WTC11 (cell line): ENCODE measurements at regions not wholly inside any gene's neighbourhood (a gene's known extent, or its start where the extent isn't known, plus 50 kb on each side); places are given as distances from the start of the nearest gene placed in this dataset.

ENCODE experiments used
- ATAC-seq: fragments of 200-7000 bp; cut with Tn5 transposase; 2 replicates; pipeline ENCODE4 v1.10.0; 2021; ENCODE audit warnings: mild to moderate bottlenecking, moderate library complexity
- CTCF ChIA-PET: fragments of 300-600 bp; sonication (Branson Sonifier 250); formaldehyde crosslinking; loops from one replicate; lab custom pipeline; 2021; ENCODE audit warnings: antibody characterized with exemption; lab: Charles Lee
- POLR2A ChIA-PET: fragments of 350-600 bp; sonication (Branson Sonifier 250); formaldehyde crosslinking; loops from one replicate; lab custom pipeline; 2021; ENCODE audit warnings: antibody characterized with exemption; lab: Charles Lee
- DNase-seq: peaks from one replicate; pipeline ENCODE4 v3.0.0; 2021; ENCODE audit warnings: low spot score
- H3K27ac Mint-ChIP-seq: 2 replicates; pipeline ENCODE4 v1.8.0; 2021; ENCODE audit warnings: mixed read lengths
- H3K27me3 Mint-ChIP-seq: 2 replicates; pipeline ENCODE4 v1.8.0; 2021; ENCODE audit warnings: low read depth, mild to moderate bottlenecking, moderate library complexity, mixed read lengths
- H3K36me3 Mint-ChIP-seq: 2 replicates; pipeline ENCODE4 v1.8.0; 2021; ENCODE audit warnings: mixed read lengths
- H3K4me1 Mint-ChIP-seq: 2 replicates; pipeline ENCODE4 v1.8.0; 2022; ENCODE audit warnings: mixed read lengths
- H3K4me3 Mint-ChIP-seq: 2 replicates; pipeline ENCODE4 v1.8.0; 2021; ENCODE audit warnings: mild to moderate bottlenecking, moderate library complexity, mixed read lengths
- H3K9me3 Mint-ChIP-seq: 2 replicates; pipeline ENCODE4 v1.8.0; 2021; ENCODE audit warnings: mixed read lengths
- AFF4 ChIP-seq: sonication (generic); formaldehyde crosslinking; IDR thresholded peaks from 2 replicates; pipeline ENCODE4 v1.8.1; 2023; ENCODE audit warnings: mild to moderate bottlenecking, missing genetic modification reagents, borderline replicate concordance
- ATF3 ChIP-seq: sonication (generic); formaldehyde crosslinking; conservative IDR thresholded peaks from 2 replicates; pipeline ENCODE4 v1.8.1; 2022; ENCODE audit warnings: mild to moderate bottlenecking, missing genetic modification reagents
- ATF6 ChIP-seq: sonication (generic); formaldehyde crosslinking; IDR thresholded peaks from 2 replicates; pipeline ENCODE4 v1.8.1; 2023; ENCODE audit warnings: mild to moderate bottlenecking, missing genetic modification reagents
- EMX1 ChIP-seq: fragments of 250-450 bp; sonication (Bioruptor Pico); IDR thresholded peaks from 2 replicates; pipeline ENCODE4 v1.8.0; 2021; ENCODE audit warnings: mild to moderate bottlenecking
- ESRRA ChIP-seq: sonication (generic); formaldehyde crosslinking; IDR thresholded peaks from 2 replicates; pipeline ENCODE4 v1.8.1; 2022; ENCODE audit warnings: mild to moderate bottlenecking, missing genetic modification reagents, borderline replicate concordance
- ETV6 ChIP-seq: sonication (generic); formaldehyde crosslinking; IDR thresholded peaks from 2 replicates; pipeline ENCODE4 v1.8.1; 2022; ENCODE audit warnings: mild to moderate bottlenecking, missing genetic modification reagents
- FOXJ3 ChIP-seq: sonication (generic); formaldehyde crosslinking; IDR thresholded peaks from 2 replicates; pipeline ENCODE4 v1.9.0; 2021; ENCODE audit warnings: missing genetic modification reagents, mild to moderate bottlenecking, borderline replicate concordance
- GABPB1 ChIP-seq: sonication (generic); formaldehyde crosslinking; IDR thresholded peaks from 2 replicates; pipeline ENCODE4 v1.8.1; 2023; ENCODE audit warnings: mild to moderate bottlenecking, missing genetic modification reagents
- GTF2I ChIP-seq: fragments of 250-450 bp; sonication (Bioruptor Pico); conservative IDR thresholded peaks from 2 replicates; pipeline ENCODE4 v1.4.0; 2021; ENCODE audit warnings: mild to moderate bottlenecking
- MXD4 ChIP-seq: fragments of 250-450 bp; sonication (Bioruptor Pico); IDR thresholded peaks from 2 replicates; pipeline ENCODE4 v1.8.0; 2021; ENCODE audit warnings: mild to moderate bottlenecking, moderate library complexity, borderline replicate concordance
- NR3C1 ChIP-seq: sonication (generic); formaldehyde crosslinking; conservative IDR thresholded peaks from 2 replicates; pipeline ENCODE4 v1.8.1; 2023; ENCODE audit warnings: low read depth, mild to moderate bottlenecking, missing genetic modification reagents
- PRRX2 ChIP-seq: fragments of 250-450 bp; sonication (Bioruptor Pico); IDR thresholded peaks from 2 replicates; pipeline ENCODE4 v1.8.0; 2021; ENCODE audit warnings: mild to moderate bottlenecking
- RELA ChIP-seq: sonication (generic); formaldehyde crosslinking; IDR thresholded peaks from 2 replicates; pipeline ENCODE4 v1.8.1; 2022; ENCODE audit warnings: missing genetic modification reagents, mild to moderate bottlenecking, borderline replicate concordance
- RORB ChIP-seq: fragments of 250-450 bp; sonication (Bioruptor Pico); IDR thresholded peaks from 2 replicates; pipeline ENCODE4 v1.9.0; 2021; ENCODE audit warnings: mild to moderate bottlenecking
- TEAD1 ChIP-seq: sonication (generic); formaldehyde crosslinking; IDR thresholded peaks from 2 replicates; pipeline ENCODE4 v1.8.0; 2022; ENCODE audit warnings: mild to moderate bottlenecking, missing genetic modification reagents
- ZNF121 ChIP-seq: sonication (generic); formaldehyde crosslinking; IDR thresholded peaks from 2 replicates; pipeline ENCODE4 v1.8.0; 2023; ENCODE audit warnings: missing genetic modification reagents
- ZNF219 ChIP-seq: sonication (generic); formaldehyde crosslinking; IDR thresholded peaks from 2 replicates; pipeline ENCODE4 v1.8.0; 2023; ENCODE audit warnings: missing genetic modification reagents, mild to moderate bottlenecking, borderline replicate concordance
- ZNF263 ChIP-seq: sonication (generic); formaldehyde crosslinking; IDR thresholded peaks from 2 replicates; pipeline ENCODE4 v1.8.1; 2022; ENCODE audit warnings: low read depth, mild to moderate bottlenecking, moderate library complexity, missing genetic modification reagents
- ZNF396 ChIP-seq: fragments of 250-450 bp; sonication (Bioruptor Pico); IDR thresholded peaks from 2 replicates; pipeline ENCODE4 v1.8.0; 2021; ENCODE audit warnings: mild to moderate bottlenecking, moderate library complexity, borderline replicate concordance
- ZSCAN18 ChIP-seq: fragments of 250-450 bp; sonication (Bioruptor Pico); IDR thresholded peaks from 2 replicates; pipeline ENCODE4 v2.1.2; 2022; ENCODE audit warnings: mild to moderate bottlenecking, moderate library complexity
- TF ChIP-seq, protein P1 (sequence below): sonication (generic); formaldehyde crosslinking; IDR thresholded peaks from 2 replicates; pipeline ENCODE4 v1.8.0; 2022; ENCODE audit warnings: mild to moderate bottlenecking, missing genetic modification reagents
- TF ChIP-seq, protein P2 (sequence below): fragments of 250-450 bp; sonication (Bioruptor Pico); conservative IDR thresholded peaks from 2 replicates; pipeline ENCODE4 v1.9.0; 2021; ENCODE audit warnings: mild to moderate bottlenecking
- TF ChIP-seq, protein P3 (sequence below): sonication (generic); formaldehyde crosslinking; IDR thresholded peaks from 2 replicates; pipeline ENCODE4 v1.8.1; 2022; ENCODE audit warnings: missing genetic modification reagents, borderline replicate concordance

GRCh38 chr10:21402606-21403083, 122.8 kb downstream of the SKIDA1 start:
- peaks cover 45% of the 10 kb centered on the region for H3K4me1 Mint-ChIP-seq
- H3K27ac Mint-ChIP-seq: no peak overlapping the region
- ATAC-seq: no peak
- DNase-seq: no peak
- peaks cover 9% of the 10 kb centered on the region for H3K27me3 Mint-ChIP-seq
- H3K36me3 Mint-ChIP-seq: peaks cover 33% of the 10 kb centered on the region
- ChIA-PET CTCF (no interaction called here), POLR2A (no interaction called here)
- TF ChIP-seq AFF4 (CRISPR knock-in tag) (no peak), ETV6 (CRISPR knock-in tag) (no peak), FOXJ3 (CRISPR knock-in tag) (no peak), TEAD1 (CRISPR knock-in tag) (no peak), ATF6 (CRISPR knock-in tag) (no peak), ZNF263 (CRISPR knock-in tag) (no peak), PRRX2 (CRISPR knock-in tag) (no peak), MXD4 (no peak), ESRRA (CRISPR knock-in tag) (no peak)
- TF ChIP-seq, protein P1, sequence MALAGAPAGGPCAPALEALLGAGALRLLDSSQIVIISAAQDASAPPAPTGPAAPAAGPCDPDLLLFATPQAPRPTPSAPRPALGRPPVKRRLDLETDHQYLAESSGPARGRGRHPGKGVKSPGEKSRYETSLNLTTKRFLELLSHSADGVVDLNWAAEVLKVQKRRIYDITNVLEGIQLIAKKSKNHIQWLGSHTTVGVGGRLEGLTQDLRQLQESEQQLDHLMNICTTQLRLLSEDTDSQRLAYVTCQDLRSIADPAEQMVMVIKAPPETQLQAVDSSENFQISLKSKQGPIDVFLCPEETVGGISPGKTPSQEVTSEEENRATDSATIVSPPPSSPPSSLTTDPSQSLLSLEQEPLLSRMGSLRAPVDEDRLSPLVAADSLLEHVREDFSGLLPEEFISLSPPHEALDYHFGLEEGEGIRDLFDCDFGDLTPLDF (CRISPR knock-in tag): no peak
- TF ChIP-seq, protein P2, sequence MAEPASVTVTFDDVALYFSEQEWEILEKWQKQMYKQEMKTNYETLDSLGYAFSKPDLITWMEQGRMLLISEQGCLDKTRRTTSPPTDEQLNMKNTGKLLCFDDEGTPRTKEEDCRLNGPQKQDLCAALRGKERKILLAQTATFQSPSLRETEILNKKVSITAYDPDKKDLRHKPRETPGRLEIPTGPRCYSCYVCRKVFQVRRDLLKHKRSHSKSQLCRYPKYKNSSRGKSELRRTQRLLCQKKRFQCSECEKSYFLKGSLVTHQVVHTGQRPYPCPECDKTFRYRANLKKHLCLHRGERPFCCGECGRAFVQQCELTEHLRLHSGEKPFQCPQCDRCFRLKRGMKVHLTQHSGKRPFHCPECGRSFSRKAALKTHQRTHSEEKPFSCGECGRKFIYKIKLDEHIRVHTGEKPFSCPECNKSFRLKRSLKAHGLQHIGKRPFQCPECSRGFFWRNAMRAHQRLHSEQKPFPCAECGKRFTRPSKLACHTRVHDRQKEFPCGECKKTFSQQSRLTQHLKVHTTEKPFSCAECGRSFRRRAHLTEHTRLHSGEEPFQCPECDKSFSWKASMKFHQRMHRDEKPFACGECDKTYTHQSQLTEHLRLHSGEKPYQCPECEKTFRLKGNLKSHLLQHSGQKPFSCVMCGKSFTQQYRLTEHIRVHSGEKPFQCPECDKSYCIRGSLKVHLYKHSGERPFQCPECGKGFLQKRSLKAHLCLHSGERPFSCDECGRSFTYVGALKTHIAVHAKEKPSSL (CRISPR knock-in tag): no peak
- no peak overlapping the region for H3K4me3 Mint-ChIP-seq
- H3K9me3 Mint-ChIP-seq: peaks cover 31% of the 10 kb centered on the region

GRCh38 chr10:21401196-21401595, 124.3 kb downstream of the SKIDA1 start:
- peaks cover 29% of the 10 kb centered on the region for H3K9me3 Mint-ChIP-seq
- H3K4me1 Mint-ChIP-seq: peaks cover 31% of the 10 kb centered on the region
- peaks cover 30% of the 10 kb centered on the region for H3K36me3 Mint-ChIP-seq
- H3K27ac Mint-ChIP-seq: no peak overlapping the region
- no peak overlapping the region for H3K4me3 Mint-ChIP-seq
- ATAC-seq: no peak
- POLR2A ChIA-PET: no interaction called here
- peaks cover 7% of the 10 kb centered on the region for H3K27me3 Mint-ChIP-seq
- no peak for DNase-seq
- CTCF ChIA-PET: no interaction called here
- TF ChIP-seq, protein P3, sequence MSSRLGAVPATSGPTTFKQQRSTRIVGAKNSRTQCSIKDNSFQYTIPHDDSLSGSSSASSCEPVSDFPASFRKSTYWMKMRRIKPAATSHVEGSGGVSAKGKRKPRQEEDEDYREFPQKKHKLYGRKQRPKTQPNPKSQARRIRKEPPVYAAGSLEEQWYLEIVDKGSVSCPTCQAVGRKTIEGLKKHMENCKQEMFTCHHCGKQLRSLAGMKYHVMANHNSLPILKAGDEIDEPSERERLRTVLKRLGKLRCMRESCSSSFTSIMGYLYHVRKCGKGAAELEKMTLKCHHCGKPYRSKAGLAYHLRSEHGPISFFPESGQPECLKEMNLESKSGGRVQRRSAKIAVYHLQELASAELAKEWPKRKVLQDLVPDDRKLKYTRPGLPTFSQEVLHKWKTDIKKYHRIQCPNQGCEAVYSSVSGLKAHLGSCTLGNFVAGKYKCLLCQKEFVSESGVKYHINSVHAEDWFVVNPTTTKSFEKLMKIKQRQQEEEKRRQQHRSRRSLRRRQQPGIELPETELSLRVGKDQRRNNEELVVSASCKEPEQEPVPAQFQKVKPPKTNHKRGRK (CRISPR knock-in tag): no peak
- no peak for TF ChIP-seq RELA (CRISPR knock-in tag)
- no peak for TF ChIP-seq ZNF396 (CRISPR knock-in tag)
- TF ChIP-seq NR3C1 (CRISPR knock-in tag): no peak
- no peak for TF ChIP-seq ZNF121 (CRISPR knock-in tag)
- no peak for TF ChIP-seq ZSCAN18 (CRISPR knock-in tag)
- TF ChIP-seq GABPB1: no peak
- TF ChIP-seq GTF2I: no peak
- TF ChIP-seq EMX1: no peak
- no peak for TF ChIP-seq ATF3 (CRISPR knock-in tag)
- TF ChIP-seq RORB (CRISPR knock-in tag): no peak
- TF ChIP-seq ZNF219: no peak
